ENCODE measurements at regions not wholly inside any gene's neighbourhood (a gene's known extent, or its start where the extent isn't known, plus 50 kb on each side); places are given as distances from the start of the nearest gene placed in this dataset.

DNA sequence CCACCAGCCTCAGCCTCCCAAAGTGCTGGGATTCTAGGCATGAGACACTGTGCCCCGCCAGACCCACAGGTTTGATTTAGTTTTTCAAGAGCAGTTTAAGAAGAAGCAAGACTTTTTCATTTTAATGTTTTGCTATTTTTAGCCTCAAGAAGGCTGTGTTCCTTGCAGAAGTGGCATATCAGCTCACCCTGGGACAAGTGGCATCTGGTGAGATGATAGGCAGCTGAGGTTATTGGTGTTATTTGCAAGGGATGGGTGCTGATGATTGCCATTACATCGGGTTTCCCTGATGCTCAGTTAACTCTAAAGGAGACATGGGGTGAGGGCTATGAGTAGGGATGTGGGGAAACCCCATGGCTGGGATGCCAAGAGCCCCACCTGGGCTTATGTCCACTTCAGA is 120.4 kb downstream of the MXRA5 start:
- TF ChIP-seq ZNF44 (CRISPR knock-in tag; IDR thresholded peaks at IDR 0.05) (no peak), FOSL2 (CRISPR knock-in tag; IDR thresholded peaks at IDR 0.05) (no peak), ZNF335 (CRISPR knock-in tag; IDR thresholded peaks at IDR 0.05) (no peak), ZNF274 (CRISPR knock-in tag; IDR thresholded peaks at IDR 0.05) (no peak), CTCF (CRISPR knock-in tag; IDR thresholded peaks at IDR 0.05) (no peak), ATF7 (IDR thresholded peaks at IDR 0.05) (no peak), ATF7 (CRISPR knock-in tag; IDR thresholded peaks at IDR 0.05) (no peak), ZBTB33 (CRISPR knock-in tag; IDR thresholded peaks at IDR 0.05) (no peak), TAF1 (CRISPR knock-in tag; IDR thresholded peaks at IDR 0.05) (no peak), SMAD1 (CRISPR knock-in tag; IDR thresholded peaks at IDR 0.05; ENCODE audit: borderline replicate concordance, low read depth) (no peak), ZNF549 (CRISPR knock-in tag; IDR thresholded peaks at IDR 0.05) (no peak), POLR2AphosphoS5 (IDR thresholded peaks at IDR 0.05; ENCODE audit: low read depth, low read length) (no peak)
- TF ChIP-seq, protein P1, sequence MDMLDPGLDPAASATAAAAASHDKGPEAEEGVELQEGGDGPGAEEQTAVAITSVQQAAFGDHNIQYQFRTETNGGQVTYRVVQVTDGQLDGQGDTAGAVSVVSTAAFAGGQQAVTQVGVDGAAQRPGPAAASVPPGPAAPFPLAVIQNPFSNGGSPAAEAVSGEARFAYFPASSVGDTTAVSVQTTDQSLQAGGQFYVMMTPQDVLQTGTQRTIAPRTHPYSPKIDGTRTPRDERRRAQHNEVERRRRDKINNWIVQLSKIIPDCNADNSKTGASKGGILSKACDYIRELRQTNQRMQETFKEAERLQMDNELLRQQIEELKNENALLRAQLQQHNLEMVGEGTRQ (IDR thresholded peaks at IDR 0.05; ENCODE audit: low read depth, low read length): no peak
- TF ChIP-seq, protein P1 (CRISPR knock-in tag; IDR thresholded peaks at IDR 0.05; ENCODE audit: borderline replicate concordance): no peak
